Caco-2 (cell line): ENCODE measurements at regions not wholly inside any gene's neighbourhood (a gene's known extent, or its start where the extent isn't known, plus 50 kb on each side); places are given as distances from the start of the nearest gene placed in this dataset.

Source experiments
- BruUV-seq: library from RNA; stranded (reverse); fragments of 400-500 nt; replicated peaks from 2 replicates; lab custom pipeline; 2021; lab: Mats Ljungman, UMichigan
- CTCF ChIA-PET: fragments of 300-600 bp; sonication (Branson Sonifier 250); formaldehyde crosslinking; loops from one replicate; lab custom pipeline; 2022; ENCODE audit warnings: antibody characterized with exemption; lab: Charles Lee
- POLR2A ChIA-PET: fragments of 300-600 bp; sonication (Branson Sonifier 250); formaldehyde crosslinking; loops from one replicate; lab custom pipeline; 2022; ENCODE audit warnings: antibody characterized with exemption; lab: Charles Lee
- DNase-seq, 2 experiments: peaks; one replicate each; pipeline versions ENCODE4 v3.0.0 to v3.0.0-alpha.2; 2020 to 2022
- H3K27me3 ChIP-seq: replicated peaks from 2 replicates; pipeline ENCODE4 v1.6.0; 2011; ENCODE audit warnings: low read length; ENCODE audit not compliant: control insufficient read depth, insufficient read depth
- H3K36me3 ChIP-seq: 2 replicates; pipeline ENCODE4 v1.5.1; 2011; ENCODE audit warnings: low read length; ENCODE audit not compliant: control insufficient read depth, insufficient read depth
- H3K4me1 ChIP-seq: fragments of 250-450 bp; sonication (Bioruptor Pico); 2 replicates; pipeline ENCODE4 v1.5.1; 2020; ENCODE audit warnings: mild to moderate bottlenecking
- H3K4me3 ChIP-seq: 2 replicates; pipeline ENCODE4 v1.5.1; 2011; ENCODE audit warnings: low read depth, mild to moderate bottlenecking, control low read depth, low read length
- H3K9me3 ChIP-seq: fragments of 250-450 bp; sonication (Bioruptor Pico); 2 replicates; pipeline ENCODE4 v1.5.1; 2020; ENCODE audit warnings: mild to moderate bottlenecking, moderate library complexity
- H3K27ac Mint-ChIP-seq: one replicate; pipeline ENCODE4 v1.8.0; 2022; ENCODE audit warnings: mixed read lengths; ENCODE audit not compliant: unreplicated experiment
- H3K27me3 Mint-ChIP-seq: one replicate; pipeline ENCODE4 v1.8.0; 2022; ENCODE audit warnings: mixed read lengths; ENCODE audit not compliant: insufficient read depth, unreplicated experiment
- H3K36me3 Mint-ChIP-seq: one replicate; pipeline ENCODE4 v1.8.0; 2022; ENCODE audit warnings: mild to moderate bottlenecking, mixed read lengths; ENCODE audit not compliant: insufficient read depth, unreplicated experiment
- H3K4me1 Mint-ChIP-seq: one replicate; pipeline ENCODE4 v1.8.0; 2022; ENCODE audit warnings: low read depth, mixed read lengths; ENCODE audit not compliant: unreplicated experiment
- H3K4me3 Mint-ChIP-seq: one replicate; pipeline ENCODE4 v1.8.0; 2022; ENCODE audit warnings: mild to moderate bottlenecking, moderate library complexity, mixed read lengths; ENCODE audit not compliant: unreplicated experiment
- H3K9me3 Mint-ChIP-seq: one replicate; pipeline ENCODE4 v1.8.0; 2022; ENCODE audit warnings: mixed read lengths; ENCODE audit not compliant: unreplicated experiment
- intact Hi-C: fragments of 100-400 bp; cut with micrococcal nuclease; formaldehyde crosslinking; loops from one replicate; pipeline ENCODE4 v1.10.0; 2022; ENCODE audit not compliant: unreplicated experiment
- TF ChIP-seq, protein P1 (sequence below), 2 experiments: fragments of 200-600 bp in 1 of 2; IDR thresholded peaks; 1 replicate in 1 of 2; 2 replicates in 1 of 2; pipeline versions ENCODE4 v1.5.1 to v1.8.0; 2011 to 2022; ENCODE audit warnings: antibody characterized with exemption in 1 of 2, control low read depth in 1 of 2, inconsistent platforms in 1 of 2, low read depth in 1 of 2, low read length in 1 of 2, mild to moderate bottlenecking in 1 of 2, moderate library complexity in 1 of 2; ENCODE audit not compliant: insufficient read depth in 1 of 2, severe bottlenecking in 1 of 2, unreplicated experiment in 1 of 2

DNA sequence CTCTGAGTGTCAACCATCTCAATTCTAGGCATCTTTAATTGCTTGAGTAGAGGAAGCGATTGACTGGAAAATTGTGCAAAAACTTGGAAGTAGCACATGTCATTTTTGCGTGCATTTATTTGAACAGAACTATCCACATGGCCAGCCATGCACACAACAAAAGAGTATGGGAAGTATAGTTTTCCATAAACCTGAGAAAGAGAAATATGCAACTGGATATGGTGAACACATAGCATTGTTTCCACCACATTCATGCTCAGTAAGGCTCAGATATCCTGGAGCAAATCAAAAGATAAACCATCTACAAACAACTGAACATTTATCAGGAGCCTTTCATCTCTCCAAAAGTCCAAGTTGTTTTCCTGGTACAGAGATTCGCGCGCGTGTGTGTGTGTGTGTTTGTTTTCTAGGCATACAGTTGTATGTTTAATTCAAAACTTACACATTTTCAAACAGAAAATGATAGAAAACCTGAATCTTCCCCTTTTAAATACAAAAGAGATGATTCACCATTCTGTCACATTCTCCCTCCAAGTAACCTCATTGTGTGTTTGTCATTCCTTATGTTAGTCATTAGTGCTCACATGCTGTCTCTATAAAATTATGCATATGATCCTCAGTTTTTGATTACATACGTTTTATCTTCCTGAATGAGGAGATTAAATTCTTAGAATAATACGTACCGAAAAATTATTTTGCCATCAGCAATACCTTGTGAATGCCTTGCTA is 780.4 kb upstream of the NRXN1 start:
- TF ChIP-seq, protein P1, sequence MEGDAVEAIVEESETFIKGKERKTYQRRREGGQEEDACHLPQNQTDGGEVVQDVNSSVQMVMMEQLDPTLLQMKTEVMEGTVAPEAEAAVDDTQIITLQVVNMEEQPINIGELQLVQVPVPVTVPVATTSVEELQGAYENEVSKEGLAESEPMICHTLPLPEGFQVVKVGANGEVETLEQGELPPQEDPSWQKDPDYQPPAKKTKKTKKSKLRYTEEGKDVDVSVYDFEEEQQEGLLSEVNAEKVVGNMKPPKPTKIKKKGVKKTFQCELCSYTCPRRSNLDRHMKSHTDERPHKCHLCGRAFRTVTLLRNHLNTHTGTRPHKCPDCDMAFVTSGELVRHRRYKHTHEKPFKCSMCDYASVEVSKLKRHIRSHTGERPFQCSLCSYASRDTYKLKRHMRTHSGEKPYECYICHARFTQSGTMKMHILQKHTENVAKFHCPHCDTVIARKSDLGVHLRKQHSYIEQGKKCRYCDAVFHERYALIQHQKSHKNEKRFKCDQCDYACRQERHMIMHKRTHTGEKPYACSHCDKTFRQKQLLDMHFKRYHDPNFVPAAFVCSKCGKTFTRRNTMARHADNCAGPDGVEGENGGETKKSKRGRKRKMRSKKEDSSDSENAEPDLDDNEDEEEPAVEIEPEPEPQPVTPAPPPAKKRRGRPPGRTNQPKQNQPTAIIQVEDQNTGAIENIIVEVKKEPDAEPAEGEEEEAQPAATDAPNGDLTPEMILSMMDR (IDR thresholded peaks at IDR 0.05; ENCODE audit: insufficient read depth in 1 of 2, low read depth in 1 of 2, low read length in 1 of 2, severe bottlenecking in 1 of 2, unreplicated experiment in 1 of 2) = no peak
- Mint-ChIP-seq H3K36me3 (no peaks in the 10 kb centered on the region), H3K4me1 (no peaks in the 10 kb centered on the region), H3K9me3 (no peaks in the 10 kb centered on the region), H3K4me3 (no peak overlapping the region), H3K27ac (no peak overlapping the region), H3K27me3 (peaks cover 2% of the 10 kb centered on the region)
- no peaks in the 10 kb centered on the region for H3K4me1 ChIP-seq
- H3K9me3 ChIP-seq = no peaks in the 10 kb centered on the region
- CTCF ChIA-PET = no interaction called here
- H3K27me3 ChIP-seq = no peaks in the 10 kb centered on the region
- POLR2A ChIA-PET = no interaction called here
- no peak overlapping the region for H3K4me3 ChIP-seq
- BruUV-seq = no TSS peak
- intact Hi-C loops = no loop called here
- H3K36me3 ChIP-seq = no peaks in the 10 kb centered on the region
- no peak for DNase-seq

DNA sequence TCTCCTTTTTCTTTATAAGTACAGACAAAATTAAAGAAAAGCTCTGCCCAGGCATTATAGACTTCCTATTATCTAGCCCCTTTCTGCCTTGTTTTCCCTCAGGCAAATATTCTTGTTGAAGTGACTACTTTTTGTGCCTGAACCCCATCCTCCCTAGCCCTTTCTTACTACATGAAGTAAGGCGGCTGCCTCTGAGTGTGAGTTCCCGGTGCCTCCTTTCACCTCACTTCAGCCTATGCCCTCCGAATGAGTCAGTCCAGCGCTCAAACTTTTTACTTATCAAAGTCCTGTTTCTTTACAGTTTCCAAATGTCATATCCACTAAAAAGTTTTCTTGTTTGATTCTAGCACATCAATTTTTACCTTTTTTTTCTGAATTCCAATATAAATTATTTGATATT is 778.3 kb upstream of the NRXN1 start:
- Histone ChIP-seq H3K4me3 (no peak overlapping the region), H3K36me3 (no peaks in the 10 kb centered on the region), H3K9me3 (no peaks in the 10 kb centered on the region), H3K27me3 (no peaks in the 10 kb centered on the region), H3K4me1 (no peaks in the 10 kb centered on the region)
- TF ChIP-seq, protein P1 (IDR thresholded peaks at IDR 0.05; ENCODE audit: insufficient read depth in 1 of 2, low read depth in 1 of 2, low read length in 1 of 2, severe bottlenecking in 1 of 2, unreplicated experiment in 1 of 2) = no peak
- Mint-ChIP-seq H3K4me3 (no peak overlapping the region), H3K36me3 (no peaks in the 10 kb centered on the region), H3K4me1 (no peaks in the 10 kb centered on the region), H3K27me3 (peaks cover 2% of the 10 kb centered on the region), H3K9me3 (no peaks in the 10 kb centered on the region), H3K27ac (no peak overlapping the region)
- no TSS peak for BruUV-seq
- intact Hi-C loops = no loop called here
- ChIA-PET CTCF (no interaction called here), POLR2A (no interaction called here)
- DNase-seq = no peak

DNA sequence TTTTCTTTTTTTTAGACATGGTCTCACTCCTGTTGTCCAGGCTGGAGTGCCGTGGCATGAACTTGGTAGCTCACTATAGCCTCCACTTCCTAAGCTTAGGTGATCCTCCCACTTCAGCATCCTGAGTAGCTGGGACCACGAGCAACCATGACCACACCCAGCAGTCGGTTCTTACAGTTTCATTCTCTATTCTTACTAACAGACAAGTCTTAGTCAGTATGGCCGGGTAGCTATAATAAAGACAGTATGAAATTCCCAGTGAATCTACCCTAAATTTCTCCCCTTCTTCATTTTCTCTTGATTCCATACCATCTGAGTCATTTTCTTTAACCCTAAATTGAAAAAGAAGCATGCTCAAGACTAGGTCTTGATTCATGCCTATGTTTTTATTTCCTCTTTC is 775.3 kb upstream of the NRXN1 start:
- CTCF ChIA-PET = no interaction called here
- H3K36me3 Mint-ChIP-seq = no peaks in the 10 kb centered on the region
- H3K4me3 Mint-ChIP-seq = no peak overlapping the region
- H3K4me1 Mint-ChIP-seq = no peaks in the 10 kb centered on the region
- H3K27me3 Mint-ChIP-seq = peaks cover 2% of the 10 kb centered on the region
- Histone ChIP-seq H3K4me1 (no peaks in the 10 kb centered on the region), H3K9me3 (no peaks in the 10 kb centered on the region), H3K27me3 (no peaks in the 10 kb centered on the region), H3K36me3 (no peaks in the 10 kb centered on the region), H3K4me3 (no peak overlapping the region)
- no peak for DNase-seq
- no TSS peak for BruUV-seq
- intact Hi-C loops = no loop called here
- no peaks in the 10 kb centered on the region for H3K9me3 Mint-ChIP-seq
- H3K27ac Mint-ChIP-seq = no peak overlapping the region
- POLR2A ChIA-PET = no interaction called here
- TF ChIP-seq, protein P1 (IDR thresholded peaks at IDR 0.05; ENCODE audit: insufficient read depth in 1 of 2, low read depth in 1 of 2, low read length in 1 of 2, severe bottlenecking in 1 of 2, unreplicated experiment in 1 of 2) = no peak
